ENCODE measurements at regions not wholly inside any gene's neighbourhood (a gene's known extent, or its start where the extent isn't known, plus 50 kb on each side); places are given as distances from the start of the nearest gene placed in this dataset.
"Not testable (repeated sequence)": the region's sequence is repeated elsewhere in the genome, so short reads cannot be mapped to it uniquely, and the experiment has no call there.

GRCh38 chr4:147255268-147255667, 225.6 kb upstream of the EDNRA start:
- H3K4me3 Mint-ChIP-seq (ENCODE audit: low read depth); H3K27ac Mint-ChIP-seq; H3K36me3 Mint-ChIP-seq (ENCODE audit: low read depth); H3K4me1 Mint-ChIP-seq (ENCODE audit: low read depth); intact Hi-C loops (cut with micrococcal nuclease); H3K27me3 Mint-ChIP-seq (ENCODE audit: low read depth); H3K9me3 Mint-ChIP-seq; DNase-seq (ENCODE audit: low spot score): not testable (repeated sequence)

DNA sequence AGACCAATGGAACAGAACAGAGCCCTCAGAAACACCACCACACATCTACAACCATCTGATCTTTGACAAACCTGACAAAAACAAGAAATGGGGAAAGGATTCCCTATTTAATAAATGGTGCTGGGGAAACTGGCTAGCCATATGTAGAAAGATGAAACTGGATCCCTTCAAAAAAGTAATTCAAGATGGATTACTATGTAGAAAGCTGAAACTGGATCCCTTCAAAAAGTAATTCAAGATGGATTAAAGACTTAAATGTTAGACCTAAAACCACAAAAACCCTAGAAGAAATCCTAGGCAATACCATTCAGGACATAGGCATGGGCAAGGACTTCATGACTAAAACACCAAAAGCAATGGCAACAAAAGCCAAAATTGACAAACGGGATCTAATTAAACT, 221.6 kb upstream of the EDNRA start:
- H3K27me3 Mint-ChIP-seq (ENCODE audit: low read depth); intact Hi-C loops (cut with micrococcal nuclease); DNase-seq (ENCODE audit: low spot score); H3K9me3 Mint-ChIP-seq; H3K27ac Mint-ChIP-seq; H3K4me1 Mint-ChIP-seq (ENCODE audit: low read depth); H3K4me3 Mint-ChIP-seq (ENCODE audit: low read depth); H3K36me3 Mint-ChIP-seq (ENCODE audit: low read depth): not testable (repeated sequence)

- no peaks in the 10 kb centered on the region for H3K36me3 Mint-ChIP-seq (ENCODE audit: low read depth)
- no peak overlapping the region for H3K27ac Mint-ChIP-seq
- no peak for DNase-seq (ENCODE audit: low spot score)
- no peaks in the 10 kb centered on the region for H3K27me3 Mint-ChIP-seq (ENCODE audit: low read depth)
- no peak overlapping the region for H3K4me3 Mint-ChIP-seq (ENCODE audit: low read depth)
- H3K4me1 Mint-ChIP-seq (ENCODE audit: low read depth), result no peaks in the 10 kb centered on the region
- intact Hi-C loops (cut with micrococcal nuclease), result no loop called here
- no peaks in the 10 kb centered on the region for H3K9me3 Mint-ChIP-seq
These were observed 196.6 kb upstream of the EDNRA start for GRCh38 chr4:147284256-147284835.

DNA sequence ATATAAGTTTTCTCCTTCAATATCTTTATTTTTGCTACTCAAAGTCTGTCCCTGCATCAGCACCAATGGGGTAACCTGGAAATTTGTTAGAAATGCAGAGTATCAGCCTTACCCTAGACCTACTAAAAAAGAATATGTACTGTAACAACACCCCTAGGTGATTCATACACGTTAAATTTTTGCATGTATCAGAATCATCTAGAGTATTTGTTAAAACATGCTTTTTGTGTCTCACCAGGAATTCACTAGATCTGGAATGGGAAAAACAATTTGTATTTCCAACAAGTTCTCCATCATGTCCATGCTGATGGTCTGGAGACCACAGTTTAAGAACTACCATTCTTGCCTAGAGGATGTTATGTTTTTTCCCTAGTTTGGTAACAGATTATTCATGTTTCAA, 196.0 kb upstream of the EDNRA start:
- Mint-ChIP-seq H3K4me1 (ENCODE audit: low read depth) (no peaks in the 10 kb centered on the region), H3K27ac (no peak overlapping the region), H3K4me3 (ENCODE audit: low read depth) (no peak overlapping the region), H3K36me3 (ENCODE audit: low read depth) (no peaks in the 10 kb centered on the region), H3K9me3 (no peaks in the 10 kb centered on the region), H3K27me3 (ENCODE audit: low read depth) (no peaks in the 10 kb centered on the region)
- no peak for DNase-seq (ENCODE audit: low spot score)
- intact Hi-C loops (cut with micrococcal nuclease), result no loop called here

- Mint-ChIP-seq H3K4me1 (ENCODE audit: low read depth) (no peaks in the 10 kb centered on the region), H3K27ac (no peak overlapping the region), H3K36me3 (ENCODE audit: low read depth) (no peaks in the 10 kb centered on the region), H3K4me3 (ENCODE audit: low read depth) (no peak overlapping the region), H3K27me3 (ENCODE audit: low read depth) (no peaks in the 10 kb centered on the region), H3K9me3 (no peaks in the 10 kb centered on the region)
- intact Hi-C loops (cut with micrococcal nuclease), result no loop called here
- no peak for DNase-seq (ENCODE audit: low spot score)
These were observed 195.1 kb upstream of the EDNRA start for GRCh38 chr4:147285751-147286150.

DNA sequence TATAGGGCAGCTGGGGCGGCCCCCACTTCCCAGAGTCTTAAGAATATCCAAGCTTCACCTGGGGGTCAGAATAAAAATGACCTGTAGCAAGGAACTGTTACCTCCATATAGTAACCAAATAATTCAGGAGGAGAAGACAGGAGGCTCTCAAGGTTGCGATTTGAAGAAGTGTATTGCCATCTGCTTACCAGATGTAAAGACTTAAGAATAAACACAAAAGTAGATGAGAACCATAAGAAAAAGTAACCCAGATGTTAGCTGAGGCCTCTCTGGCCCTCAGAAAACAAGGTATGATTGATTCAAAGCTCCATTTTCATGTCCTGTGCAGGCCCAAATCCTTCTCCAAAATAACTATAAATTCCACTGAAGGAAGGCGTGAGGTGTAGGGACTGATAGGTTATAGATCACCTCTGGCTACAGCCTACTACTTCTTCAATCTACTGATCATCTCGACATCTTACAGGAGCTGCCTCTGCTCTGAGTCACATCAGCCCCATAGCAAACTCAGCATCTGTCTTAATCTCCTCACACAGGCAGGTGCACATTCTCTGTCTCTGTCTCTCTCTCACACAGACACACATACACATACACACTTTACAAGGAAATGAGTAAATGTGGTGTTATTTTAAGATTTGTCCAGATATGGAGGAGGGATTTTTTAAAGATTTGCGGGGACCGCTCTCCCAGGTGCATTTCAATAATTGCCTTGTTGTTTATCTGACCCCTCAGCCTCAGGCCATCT, 193.9 kb upstream of the EDNRA start:
- H3K4me1 Mint-ChIP-seq (ENCODE audit: low read depth), result no peaks in the 10 kb centered on the region
- intact Hi-C loops (cut with micrococcal nuclease), result no loop called here
- no peak for DNase-seq (ENCODE audit: low spot score)
- H3K36me3 Mint-ChIP-seq (ENCODE audit: low read depth), result no peaks in the 10 kb centered on the region
- no peaks in the 10 kb centered on the region for H3K27me3 Mint-ChIP-seq (ENCODE audit: low read depth)
- H3K4me3 Mint-ChIP-seq (ENCODE audit: low read depth), result no peak overlapping the region
- H3K27ac Mint-ChIP-seq, result no peak overlapping the region
- H3K9me3 Mint-ChIP-seq, result no peaks in the 10 kb centered on the region

GRCh38 chr4:147287588-147287890, 193.4 kb upstream of the EDNRA start:
- Mint-ChIP-seq H3K4me3 (ENCODE audit: low read depth) (no peak overlapping the region), H3K36me3 (ENCODE audit: low read depth) (no peaks in the 10 kb centered on the region), H3K27me3 (ENCODE audit: low read depth) (no peaks in the 10 kb centered on the region), H3K4me1 (ENCODE audit: low read depth) (no peaks in the 10 kb centered on the region), H3K27ac (no peak overlapping the region), H3K9me3 (no peaks in the 10 kb centered on the region)
- intact Hi-C loops (cut with micrococcal nuclease), result no loop called here
- no peak for DNase-seq (ENCODE audit: low spot score)

DNA sequence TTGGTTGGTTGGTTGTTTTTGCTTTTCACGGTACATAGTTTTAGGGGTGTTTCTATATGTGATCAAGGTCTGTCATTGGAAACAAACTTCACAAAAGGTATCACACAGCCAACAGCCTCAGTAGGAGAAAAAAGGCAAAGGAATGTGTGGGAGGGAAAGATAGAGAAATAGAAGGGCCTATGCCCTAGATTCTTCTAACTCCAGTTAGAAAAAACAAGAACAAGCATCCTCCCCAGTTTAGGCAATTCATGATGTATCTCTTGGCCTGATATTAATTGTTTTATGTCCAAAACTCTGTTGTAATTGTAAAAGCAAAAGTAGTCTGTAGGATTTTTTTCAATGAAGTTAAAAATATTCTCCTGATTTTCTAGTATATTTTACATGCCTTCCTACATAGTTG, 192.4 kb upstream of the EDNRA start:
- no peaks in the 10 kb centered on the region for H3K36me3 Mint-ChIP-seq (ENCODE audit: low read depth)
- DNase-seq (ENCODE audit: low spot score), result no peak
- no peaks in the 10 kb centered on the region for H3K27me3 Mint-ChIP-seq (ENCODE audit: low read depth)
- intact Hi-C loops (cut with micrococcal nuclease), result no loop called here
- H3K4me1 Mint-ChIP-seq (ENCODE audit: low read depth), result no peaks in the 10 kb centered on the region
- H3K27ac Mint-ChIP-seq, result no peak overlapping the region
- no peak overlapping the region for H3K4me3 Mint-ChIP-seq (ENCODE audit: low read depth)
- H3K9me3 Mint-ChIP-seq, result no peaks in the 10 kb centered on the region

DNA sequence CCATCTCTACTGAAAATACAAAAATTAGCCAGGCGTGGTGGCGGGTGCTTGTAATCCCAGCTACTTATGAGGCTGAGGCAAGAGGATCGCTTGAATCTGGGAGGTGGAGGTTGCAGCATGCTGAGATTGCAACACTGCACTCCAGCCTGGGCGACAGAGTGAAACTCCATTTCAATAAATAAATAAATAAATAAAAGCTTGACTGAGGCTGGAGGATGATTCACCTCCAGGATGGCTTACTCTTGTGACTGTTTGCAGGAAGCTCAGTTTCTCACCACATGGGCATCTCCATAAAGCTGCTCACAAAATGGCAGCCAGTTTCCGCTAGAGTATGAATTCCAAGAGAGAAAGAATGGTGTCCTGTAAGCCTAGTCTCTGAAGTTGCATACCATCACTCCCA, 191.7 kb upstream of the EDNRA start:
- H3K4me3 Mint-ChIP-seq (ENCODE audit: low read depth), result no peak overlapping the region
- H3K9me3 Mint-ChIP-seq, result no peaks in the 10 kb centered on the region
- no peaks in the 10 kb centered on the region for H3K27me3 Mint-ChIP-seq (ENCODE audit: low read depth)
- no peaks in the 10 kb centered on the region for H3K36me3 Mint-ChIP-seq (ENCODE audit: low read depth)
- intact Hi-C loops (cut with micrococcal nuclease), result no loop called here
- no peak overlapping the region for H3K27ac Mint-ChIP-seq
- no peaks in the 10 kb centered on the region for H3K4me1 Mint-ChIP-seq (ENCODE audit: low read depth)
- DNase-seq (ENCODE audit: low spot score), result no peak

DNA sequence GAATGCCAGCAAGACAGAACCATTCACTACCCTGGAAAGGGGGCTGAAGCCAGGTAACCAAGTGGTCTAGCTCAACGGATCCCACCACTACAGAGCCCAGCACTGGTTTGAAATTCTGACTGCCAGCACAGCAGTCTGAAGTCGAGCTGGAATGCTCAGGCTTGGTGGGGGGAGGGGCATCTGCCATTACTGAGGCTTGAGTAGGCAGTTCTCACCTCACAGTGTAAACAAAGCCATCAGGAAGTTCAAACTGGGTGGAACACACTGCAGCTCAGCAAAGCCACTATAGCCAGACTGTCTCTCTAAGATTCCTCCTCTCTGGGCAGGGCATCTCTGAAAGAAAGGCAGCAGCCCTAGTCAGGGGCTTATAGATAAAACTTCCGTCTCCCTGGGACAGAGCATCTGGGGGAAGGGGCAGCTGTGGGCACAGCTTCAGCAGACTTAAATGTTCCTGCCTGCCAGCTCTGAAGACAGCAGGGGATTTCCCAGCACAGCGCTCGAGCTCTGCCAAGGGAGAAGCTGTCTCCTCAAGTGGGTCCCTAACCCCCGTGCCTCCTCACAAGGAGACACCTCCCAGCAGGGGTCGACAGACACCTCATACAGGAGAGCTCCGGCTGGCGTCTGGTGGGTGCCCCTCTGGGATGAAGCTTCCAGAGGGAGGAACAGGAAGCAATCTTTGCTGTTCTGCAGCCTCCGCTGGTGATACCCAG, 188.1 kb upstream of the EDNRA start:
- H3K27me3 Mint-ChIP-seq (ENCODE audit: low read depth); H3K9me3 Mint-ChIP-seq; DNase-seq (ENCODE audit: low spot score); intact Hi-C loops (cut with micrococcal nuclease); H3K27ac Mint-ChIP-seq; H3K4me3 Mint-ChIP-seq (ENCODE audit: low read depth); H3K36me3 Mint-ChIP-seq (ENCODE audit: low read depth); H3K4me1 Mint-ChIP-seq (ENCODE audit: low read depth): not testable (repeated sequence)

DNA sequence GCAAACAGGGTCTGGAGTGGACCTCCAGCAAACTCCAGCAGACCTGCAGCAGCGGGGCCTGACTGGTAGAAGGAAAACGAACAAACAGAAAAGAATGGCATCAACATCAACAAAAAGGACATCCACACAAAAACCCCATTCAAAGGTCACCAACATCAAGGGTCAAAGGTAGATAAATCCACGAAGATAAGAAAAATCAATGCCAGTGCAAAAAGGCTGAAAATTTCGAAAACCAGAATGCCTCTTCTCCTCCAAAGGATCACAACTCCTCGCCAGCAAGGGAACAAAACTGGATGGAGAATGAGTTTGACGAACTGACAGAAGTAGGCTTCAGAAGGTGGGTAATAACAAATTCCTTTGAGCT, 187.6 kb upstream of the EDNRA start:
- intact Hi-C loops (cut with micrococcal nuclease); H3K27me3 Mint-ChIP-seq (ENCODE audit: low read depth); DNase-seq (ENCODE audit: low spot score); H3K36me3 Mint-ChIP-seq (ENCODE audit: low read depth); H3K9me3 Mint-ChIP-seq; H3K4me3 Mint-ChIP-seq (ENCODE audit: low read depth); H3K4me1 Mint-ChIP-seq (ENCODE audit: low read depth); H3K27ac Mint-ChIP-seq: not testable (repeated sequence)

DNA sequence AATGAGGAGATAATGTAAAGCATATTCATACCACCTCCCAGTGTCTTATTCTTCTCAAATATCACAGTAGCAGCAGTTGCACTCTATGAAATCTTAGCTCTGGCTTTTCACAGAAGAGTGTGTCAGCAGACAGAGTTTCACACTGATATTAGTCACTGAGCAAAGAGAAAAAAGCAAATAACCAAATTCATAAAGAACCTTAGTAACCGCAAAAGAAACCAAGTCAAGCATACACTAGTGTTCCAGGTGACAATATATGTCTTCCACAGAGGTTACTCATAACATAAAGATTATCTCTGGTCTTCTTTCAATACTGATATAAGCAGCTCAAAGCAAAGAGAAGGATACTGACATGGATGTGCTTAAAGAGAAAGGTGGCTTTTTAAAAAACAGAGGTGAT, 181.7 kb upstream of the EDNRA start:
- DNase-seq (ENCODE audit: low spot score), result no peak
- no peak overlapping the region for H3K27ac Mint-ChIP-seq
- intact Hi-C loops (cut with micrococcal nuclease), result no loop called here
- H3K4me1 Mint-ChIP-seq (ENCODE audit: low read depth), result no peaks in the 10 kb centered on the region
- H3K27me3 Mint-ChIP-seq (ENCODE audit: low read depth), result no peaks in the 10 kb centered on the region
- H3K9me3 Mint-ChIP-seq, result no peaks in the 10 kb centered on the region
- no peaks in the 10 kb centered on the region for H3K36me3 Mint-ChIP-seq (ENCODE audit: low read depth)
- H3K4me3 Mint-ChIP-seq (ENCODE audit: low read depth), result no peak overlapping the region

DNA sequence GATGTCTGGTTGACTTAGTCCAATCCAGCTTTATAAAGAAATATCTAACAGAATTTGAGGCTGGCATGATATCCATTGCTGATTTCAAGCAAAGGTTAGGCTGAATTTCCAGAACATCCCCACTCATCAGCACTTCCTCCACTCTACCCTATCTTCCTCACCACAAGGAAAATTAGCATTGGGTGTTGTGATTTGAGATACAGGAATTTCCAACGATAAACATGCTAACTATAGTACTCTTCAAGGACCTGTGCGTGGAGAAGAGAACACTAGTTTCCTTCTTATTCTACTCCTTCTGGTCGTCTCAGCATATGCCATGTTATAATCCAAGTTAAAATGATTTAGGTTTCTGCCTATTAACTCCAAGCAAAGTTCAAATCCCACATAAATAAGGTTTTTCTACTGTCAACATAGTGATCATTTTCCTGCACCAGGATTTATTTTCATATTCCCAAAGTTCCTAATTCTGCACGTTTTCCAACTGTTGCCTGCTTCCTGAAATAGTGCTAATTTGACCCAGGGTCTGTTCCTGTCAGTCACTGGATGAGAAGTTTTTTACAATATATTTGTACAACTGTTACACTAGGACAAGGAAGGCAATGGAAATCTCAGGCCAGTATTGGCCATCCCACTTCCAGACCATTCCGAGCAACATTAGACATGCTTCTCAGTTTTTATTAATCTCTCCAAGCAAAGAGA, 177.6 kb upstream of the EDNRA start:
- H3K4me3 Mint-ChIP-seq (ENCODE audit: low read depth), result no peak overlapping the region
- no peak overlapping the region for H3K27ac Mint-ChIP-seq
- no peaks in the 10 kb centered on the region for H3K36me3 Mint-ChIP-seq (ENCODE audit: low read depth)
- no peaks in the 10 kb centered on the region for H3K4me1 Mint-ChIP-seq (ENCODE audit: low read depth)
- intact Hi-C loops (cut with micrococcal nuclease), result no loop called here
- no peak for DNase-seq (ENCODE audit: low spot score)
- H3K9me3 Mint-ChIP-seq, result no peaks in the 10 kb centered on the region
- H3K27me3 Mint-ChIP-seq (ENCODE audit: low read depth), result no peaks in the 10 kb centered on the region
